Ovary (tissue), 1 donor: ENCODE measurements at regions not wholly inside any gene's neighbourhood (a gene's known extent, or its start where the extent isn't known, plus 50 kb on each side); places are given as distances from the start of the nearest gene placed in this dataset.

Experiments used
- EP300 ChIP-seq: sonication (generic); formaldehyde crosslinking; IDR thresholded peaks from one replicate; pipeline ENCODE4 v1.6.1; 2017; ENCODE audit warnings: antibody characterized with exemption
- POLR2A ChIP-seq: fragments of 450-650 bp; IDR thresholded peaks from one replicate; pipeline ENCODE4 v1.6.1; 2017; ENCODE audit warnings: antibody characterized with exemption, mild to moderate bottlenecking, moderate library complexity

GRCh38 chr7:53983480-53983879, 558.7 kb upstream of the VSTM2A start:
- TF ChIP-seq EP300 (no peak), POLR2A (no peak)
